VCaP (cell line): ENCODE measurements at regions not wholly inside any gene's neighbourhood (a gene's known extent, or its start where the extent isn't known, plus 50 kb on each side); places are given as distances from the start of the nearest gene placed in this dataset.

ENCODE experiments used
- H3K27ac ChIP-seq: fragments of 450-650 bp; 2 replicates; pipeline ENCODE4 v1.5.1; 2017
- TF ChIP-seq, protein P1 (sequence below): fragments of 450-650 bp; conservative IDR thresholded peaks from 2 replicates; pipeline ENCODE4 v1.5.1; 2017; ENCODE audit warnings: mild to moderate bottlenecking, moderate library complexity

DNA sequence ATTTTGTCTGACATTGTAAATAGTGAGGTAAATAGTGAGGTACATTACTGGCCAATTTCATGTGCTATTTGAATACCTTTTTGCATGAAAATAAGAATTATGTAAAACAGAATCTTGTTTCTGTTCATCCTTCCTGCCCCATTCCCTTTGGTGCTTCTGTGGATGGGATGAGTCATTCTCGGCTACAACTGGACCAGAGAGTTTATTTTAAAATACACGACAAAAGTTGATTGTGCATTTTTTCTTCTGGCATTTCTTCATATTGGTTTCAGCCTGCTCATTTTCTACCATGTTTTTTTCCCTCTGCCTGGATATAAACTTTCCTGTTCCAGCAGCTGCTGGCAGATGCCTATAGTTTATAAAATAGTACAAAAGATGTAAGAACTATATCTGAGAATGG is 107.5 kb downstream of the CYSLTR2 start:
- TF ChIP-seq, protein P1, sequence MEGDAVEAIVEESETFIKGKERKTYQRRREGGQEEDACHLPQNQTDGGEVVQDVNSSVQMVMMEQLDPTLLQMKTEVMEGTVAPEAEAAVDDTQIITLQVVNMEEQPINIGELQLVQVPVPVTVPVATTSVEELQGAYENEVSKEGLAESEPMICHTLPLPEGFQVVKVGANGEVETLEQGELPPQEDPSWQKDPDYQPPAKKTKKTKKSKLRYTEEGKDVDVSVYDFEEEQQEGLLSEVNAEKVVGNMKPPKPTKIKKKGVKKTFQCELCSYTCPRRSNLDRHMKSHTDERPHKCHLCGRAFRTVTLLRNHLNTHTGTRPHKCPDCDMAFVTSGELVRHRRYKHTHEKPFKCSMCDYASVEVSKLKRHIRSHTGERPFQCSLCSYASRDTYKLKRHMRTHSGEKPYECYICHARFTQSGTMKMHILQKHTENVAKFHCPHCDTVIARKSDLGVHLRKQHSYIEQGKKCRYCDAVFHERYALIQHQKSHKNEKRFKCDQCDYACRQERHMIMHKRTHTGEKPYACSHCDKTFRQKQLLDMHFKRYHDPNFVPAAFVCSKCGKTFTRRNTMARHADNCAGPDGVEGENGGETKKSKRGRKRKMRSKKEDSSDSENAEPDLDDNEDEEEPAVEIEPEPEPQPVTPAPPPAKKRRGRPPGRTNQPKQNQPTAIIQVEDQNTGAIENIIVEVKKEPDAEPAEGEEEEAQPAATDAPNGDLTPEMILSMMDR, result no peak
- H3K27ac ChIP-seq, result no peak overlapping the region

GRCh38 chr13:48769107-48769704 is 115.5 kb downstream of the CYSLTR2 start:
- no peak overlapping the region for H3K27ac ChIP-seq

DNA sequence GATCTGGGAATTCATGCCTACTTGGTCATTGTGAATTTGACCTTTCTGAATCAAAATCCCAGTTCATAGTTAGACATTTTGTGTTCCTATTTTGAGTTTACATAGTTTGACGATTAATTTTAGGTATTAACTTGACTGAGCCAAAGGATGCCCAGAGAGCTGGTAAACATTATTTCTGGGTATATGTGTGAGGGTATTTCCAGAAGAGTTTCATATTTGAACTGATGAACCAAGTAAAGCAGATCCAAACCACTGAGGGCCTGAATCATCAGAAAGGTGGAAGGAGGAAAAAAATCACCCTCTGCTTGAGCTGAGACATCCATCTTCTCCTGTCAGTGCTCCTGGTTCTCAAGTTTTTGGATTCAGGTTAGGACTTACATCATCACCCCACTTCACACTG is 116.6 kb downstream of the CYSLTR2 start:
- TF ChIP-seq, protein P1, result no peak
- H3K27ac ChIP-seq, result no peak overlapping the region

More at GRCh38 chr13:48769107-48769704, 115.5 kb downstream of the CYSLTR2 start:
- TF ChIP-seq, protein P1, result peak; percentile 97

GRCh38 chr13:48772908-48773307 is 119.2 kb downstream of the CYSLTR2 start:
- TF ChIP-seq, protein P1, result no peak
- H3K27ac ChIP-seq, result no peak overlapping the region

DNA sequence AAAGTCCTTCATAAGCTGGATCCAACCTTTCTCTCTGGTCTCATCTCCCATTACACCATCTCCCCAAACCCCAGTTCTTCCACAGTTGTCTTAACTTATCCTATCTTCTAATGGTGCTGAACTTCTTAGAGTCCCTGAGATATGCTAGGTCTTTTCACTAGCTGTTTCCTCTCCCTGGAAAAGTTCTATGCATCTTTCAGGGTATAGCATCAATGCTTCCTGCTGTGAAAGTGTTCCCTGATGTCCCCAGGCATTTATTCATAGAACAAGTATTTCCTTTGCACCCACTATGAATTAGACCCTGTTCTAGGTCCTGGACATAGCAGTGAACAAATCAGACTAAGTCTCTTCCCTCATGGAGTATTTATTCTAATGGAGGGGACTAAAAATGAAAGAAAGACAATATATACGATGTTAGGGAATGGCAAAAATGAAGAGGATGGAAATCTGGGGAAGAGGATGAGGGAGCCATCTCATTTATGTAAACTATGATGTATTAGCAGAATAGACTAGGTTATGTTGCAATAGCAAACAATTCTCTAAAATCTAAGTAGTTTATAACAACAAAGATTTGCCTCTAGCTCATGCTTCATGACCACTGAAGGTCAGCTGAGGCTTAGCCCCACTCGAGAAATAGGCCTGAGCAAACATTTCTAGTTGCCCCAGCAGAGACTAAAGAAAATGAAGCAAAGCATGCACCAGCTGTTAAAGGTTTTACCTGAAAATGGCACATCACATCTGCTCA is 120.0 kb downstream of the CYSLTR2 start:
- TF ChIP-seq, protein P1, result no peak
- no peak overlapping the region for H3K27ac ChIP-seq

GRCh38 chr13:48775285-48775684 is 121.6 kb downstream of the CYSLTR2 start:
- no peak overlapping the region for H3K27ac ChIP-seq
- TF ChIP-seq, protein P1, result no peak

DNA sequence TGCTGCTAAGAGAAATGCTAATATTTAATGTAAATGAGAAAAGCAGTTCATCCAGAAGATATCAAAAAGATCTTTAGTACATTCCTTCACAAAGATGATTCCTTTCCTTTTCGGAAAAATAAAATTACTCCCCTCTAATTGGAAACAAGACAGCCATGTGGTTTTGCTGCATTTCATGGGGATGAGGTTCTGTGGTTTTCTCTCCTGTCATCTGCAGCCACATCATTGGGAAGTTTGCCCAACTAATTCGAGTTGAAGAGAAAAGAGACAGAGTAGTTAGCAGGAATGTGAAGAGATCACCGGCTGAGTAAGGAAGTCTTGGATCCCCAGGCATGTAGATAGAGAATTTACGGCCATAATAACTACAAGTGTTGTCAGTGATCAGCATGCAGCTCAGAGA is 122.1 kb downstream of the CYSLTR2 start:
- TF ChIP-seq, protein P1, result no peak
- no peak overlapping the region for H3K27ac ChIP-seq
